GM18907 (cell line): ENCODE measurements at regions not wholly inside any gene's neighbourhood (a gene's known extent, or its start where the extent isn't known, plus 50 kb on each side); places are given as distances from the start of the nearest gene placed in this dataset.

ENCODE experiments used
- ATAC-seq: cut with Tn5 transposase; IDR thresholded peaks from one replicate; pipeline ENCODE4 v1.9.1; 2021; ENCODE audit warnings: mild to moderate bottlenecking, moderate library complexity; ENCODE audit not compliant: unreplicated experiment

DNA sequence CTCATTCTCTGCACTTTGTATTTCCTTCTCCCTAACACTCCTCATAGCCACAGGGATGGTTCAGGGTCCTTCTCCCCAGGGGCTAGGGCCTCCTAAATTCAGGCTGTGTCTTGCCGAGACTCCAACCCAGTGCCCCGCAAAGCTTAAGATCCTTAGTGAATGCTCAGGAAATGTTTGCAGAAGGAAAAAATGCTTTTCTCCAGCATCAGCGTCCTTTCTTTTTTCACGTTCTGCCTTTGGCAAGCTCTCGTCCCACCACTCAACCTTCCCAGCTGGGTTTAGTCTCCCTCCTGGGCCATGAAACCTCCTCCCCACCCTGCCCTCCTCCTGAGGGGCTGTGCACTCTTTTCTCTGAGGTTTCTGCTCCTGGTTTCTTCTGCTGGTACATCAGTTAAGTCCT lies 503.8 kb upstream of the B3GAT1 start:
- ATAC-seq, result no peak

DNA sequence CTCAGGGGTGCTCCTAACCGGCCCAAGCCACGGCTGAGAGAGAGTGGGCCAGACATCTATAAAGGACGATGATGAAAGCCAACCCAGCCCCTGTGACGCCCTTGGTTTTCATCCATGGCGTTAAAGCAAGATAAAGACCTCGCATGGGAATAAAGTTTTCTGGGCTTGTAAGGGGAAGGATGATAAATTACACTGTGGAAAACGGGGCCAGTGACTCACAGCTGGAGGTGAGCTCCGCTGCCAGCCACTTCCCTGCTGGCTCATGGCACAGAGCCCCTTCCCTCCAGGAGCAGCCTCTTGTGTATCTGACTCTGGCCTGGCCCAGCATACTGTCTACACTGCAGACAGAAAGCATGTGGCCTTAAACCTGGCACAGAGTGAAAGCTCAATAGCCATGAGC lies 503.2 kb upstream of the B3GAT1 start:
- no peak for ATAC-seq

DNA sequence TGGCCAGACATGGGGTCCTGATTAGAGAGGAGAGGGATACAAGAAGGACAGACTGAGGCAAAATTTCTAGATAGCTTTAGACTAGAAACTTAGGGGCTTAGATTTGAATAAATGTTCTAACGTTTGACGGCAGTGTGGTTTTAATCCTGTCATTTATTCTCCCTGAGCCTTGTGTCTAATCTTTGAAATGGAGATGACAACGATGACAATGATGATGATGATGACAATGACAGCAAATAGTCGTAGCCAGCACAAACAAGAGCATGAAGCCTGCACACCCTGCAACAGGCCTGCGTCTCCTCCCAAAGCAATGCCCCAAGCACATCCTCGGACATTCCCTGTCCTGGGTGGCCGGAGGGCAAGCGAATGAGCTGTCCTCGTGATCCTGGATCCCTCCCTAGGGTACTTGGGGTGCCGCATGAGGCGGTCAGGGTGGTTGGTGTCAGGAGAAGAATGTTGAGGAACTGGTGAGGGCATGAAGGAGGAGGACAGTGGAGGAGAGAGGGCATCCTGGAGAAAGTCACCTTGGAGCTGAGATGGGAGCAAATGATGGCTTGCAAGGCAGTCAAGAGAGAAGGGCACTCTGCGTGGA lies 502.1 kb upstream of the B3GAT1 start:
- ATAC-seq, result no peak

DNA sequence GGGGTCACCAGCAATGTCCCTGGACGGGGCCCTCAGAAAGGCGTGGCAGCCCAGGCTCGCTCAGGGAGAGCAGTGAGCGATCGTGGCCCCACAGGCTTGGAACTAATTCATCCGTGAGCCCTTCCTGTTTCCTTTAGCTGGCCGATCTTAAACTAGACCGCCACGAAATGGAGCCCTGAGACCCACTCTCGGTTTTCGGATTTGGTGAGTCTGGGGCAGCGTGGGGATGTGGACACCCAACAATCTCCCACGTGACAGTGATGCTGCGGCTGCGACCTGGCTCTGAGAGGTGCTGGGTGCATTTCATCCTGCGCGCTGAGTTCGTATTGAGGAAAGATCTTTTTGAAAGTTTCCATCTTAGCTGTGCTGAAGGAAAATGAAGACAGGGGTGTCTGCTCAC lies 501.3 kb upstream of the B3GAT1 start:
- ATAC-seq, result no peak

DNA sequence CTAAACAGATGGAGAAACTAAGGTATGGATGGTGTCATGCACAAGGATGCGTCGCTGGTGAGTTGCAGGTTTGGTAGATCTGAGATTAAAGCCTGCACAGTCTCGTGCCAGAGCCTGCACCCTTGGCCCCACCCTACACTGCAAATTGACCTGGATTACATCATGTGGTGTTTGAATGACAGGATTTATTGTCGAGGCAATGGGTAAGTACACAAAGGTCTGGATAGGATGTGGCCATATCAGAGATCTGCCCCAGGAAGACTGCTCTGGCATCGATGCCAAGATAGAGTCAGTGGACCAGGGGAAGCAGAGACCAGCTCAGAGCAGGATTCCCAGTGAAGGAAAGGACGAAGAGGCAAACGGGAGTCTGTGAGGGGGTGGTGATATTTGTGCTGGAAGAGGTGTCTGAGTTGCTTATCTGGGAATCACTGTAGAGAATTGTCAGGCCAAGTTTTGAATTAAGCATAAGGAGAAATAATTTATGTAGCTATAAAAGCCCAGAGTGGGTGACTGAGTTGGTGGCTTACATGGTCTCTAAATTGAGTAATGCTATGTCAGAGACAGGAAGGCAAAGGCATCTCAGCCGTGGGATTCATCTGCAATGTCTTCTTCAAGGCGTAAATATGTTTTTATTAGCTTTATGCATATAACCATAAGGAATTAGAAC lies 499.6 kb upstream of the B3GAT1 start:
- no peak for ATAC-seq

DNA sequence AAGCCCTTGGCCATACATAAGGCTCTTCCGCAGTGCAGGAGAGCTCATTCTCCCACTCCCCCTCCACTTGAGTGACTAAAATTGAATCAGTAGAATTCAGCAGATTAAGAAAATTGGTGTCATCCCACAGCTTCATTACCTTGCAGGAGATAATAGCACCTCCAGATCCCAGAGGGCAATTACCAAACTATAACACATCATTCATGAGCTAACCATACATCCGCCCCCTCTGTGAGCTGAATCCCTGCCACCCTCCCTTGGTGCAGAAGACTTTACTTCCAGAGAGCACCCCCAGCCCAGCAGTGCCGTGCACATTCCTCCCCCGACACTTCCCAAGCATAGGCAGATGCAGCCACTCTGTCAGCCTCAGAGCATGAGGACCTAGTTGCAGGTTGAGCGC lies 496.5 kb upstream of the B3GAT1 start:
- no peak for ATAC-seq

DNA sequence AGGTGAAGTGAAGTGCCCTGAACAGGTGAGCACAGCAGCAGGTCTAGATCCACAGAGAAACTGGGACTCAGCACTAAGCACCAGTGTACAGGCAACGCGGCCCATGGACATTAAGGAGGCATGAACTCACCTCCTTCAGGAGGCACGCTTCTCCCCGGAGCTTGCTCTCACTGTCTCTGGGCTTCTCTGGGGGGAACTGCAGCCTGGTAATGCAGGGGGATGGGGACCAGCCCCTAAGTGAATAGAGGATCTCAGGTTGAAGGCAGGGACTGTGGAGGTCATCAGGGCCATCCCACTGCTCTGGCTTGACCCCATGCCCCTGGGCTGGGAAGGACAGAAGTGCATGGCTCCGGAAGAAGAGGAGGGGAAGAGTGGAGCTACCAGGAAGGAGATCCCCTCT lies 495.6 kb upstream of the B3GAT1 start:
- no peak for ATAC-seq

DNA sequence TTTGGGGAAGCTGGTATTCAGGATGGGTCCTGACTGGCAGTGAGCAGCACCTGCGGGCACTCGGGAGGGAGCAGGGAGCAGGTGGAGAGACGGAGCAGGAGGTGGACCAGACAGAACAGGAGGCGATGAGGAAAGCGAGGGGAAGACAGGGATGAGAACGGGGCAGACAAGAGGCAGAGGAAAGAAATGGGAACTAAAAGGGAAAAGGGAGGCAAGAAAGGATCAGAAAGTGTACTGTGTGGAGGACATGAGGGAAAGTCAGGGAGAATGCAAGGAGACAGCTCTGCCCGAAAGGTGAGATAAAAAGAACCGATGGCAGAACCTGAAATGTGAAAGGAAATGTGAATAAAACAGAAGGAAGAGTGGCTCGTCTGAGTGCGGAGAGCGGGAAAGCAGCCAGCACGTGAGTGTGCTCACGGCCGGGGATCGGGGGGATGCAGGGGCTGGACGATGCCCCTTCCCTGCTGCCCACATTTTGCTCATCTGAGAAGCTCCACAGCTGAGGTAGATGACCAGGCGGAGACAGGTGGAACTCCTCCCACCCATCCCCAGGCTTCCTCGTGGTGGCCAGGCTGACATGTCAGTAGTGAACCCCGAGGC lies 494.4 kb upstream of the B3GAT1 start:
- ATAC-seq, result no peak

DNA sequence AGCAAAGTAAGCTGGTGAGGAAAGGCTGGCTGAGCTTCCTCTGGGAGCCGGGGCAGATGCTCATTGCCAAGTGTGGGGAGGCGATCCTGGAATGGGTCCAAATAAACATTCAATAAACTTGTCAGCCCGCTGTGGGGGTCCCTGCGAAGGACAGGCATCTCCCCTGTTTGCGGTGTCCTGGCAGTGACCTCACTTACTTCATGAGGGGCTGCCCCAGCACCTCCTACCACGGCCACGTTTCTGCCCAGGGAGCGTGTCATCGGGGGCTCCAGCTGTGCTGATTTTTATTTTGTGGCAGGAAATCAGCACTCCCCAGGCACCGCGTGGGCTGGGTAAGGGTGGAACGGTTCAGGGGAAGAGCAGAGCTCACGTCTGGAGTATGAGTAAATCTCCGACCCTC lies 493.9 kb upstream of the B3GAT1 start:
- no peak for ATAC-seq

DNA sequence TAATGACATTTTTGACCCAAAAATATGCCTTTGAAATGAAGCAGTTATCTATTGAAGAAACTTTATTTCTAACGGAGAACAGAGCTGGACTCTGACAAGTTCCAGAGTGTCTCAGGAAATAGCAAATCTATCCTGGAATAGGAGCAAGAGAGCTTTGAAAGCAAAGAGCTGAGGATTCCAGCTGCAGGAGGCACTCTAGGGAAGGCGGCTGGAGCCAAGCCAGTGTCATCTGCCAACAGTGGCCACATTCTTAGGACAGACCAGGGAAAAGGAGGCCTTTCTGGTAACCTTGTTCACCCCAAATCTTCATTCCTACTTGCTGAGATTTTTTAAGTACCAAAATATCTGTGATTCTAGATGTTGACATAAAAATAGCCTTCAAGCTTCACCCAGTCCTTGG lies 493.5 kb upstream of the B3GAT1 start:
- ATAC-seq, result no peak

DNA sequence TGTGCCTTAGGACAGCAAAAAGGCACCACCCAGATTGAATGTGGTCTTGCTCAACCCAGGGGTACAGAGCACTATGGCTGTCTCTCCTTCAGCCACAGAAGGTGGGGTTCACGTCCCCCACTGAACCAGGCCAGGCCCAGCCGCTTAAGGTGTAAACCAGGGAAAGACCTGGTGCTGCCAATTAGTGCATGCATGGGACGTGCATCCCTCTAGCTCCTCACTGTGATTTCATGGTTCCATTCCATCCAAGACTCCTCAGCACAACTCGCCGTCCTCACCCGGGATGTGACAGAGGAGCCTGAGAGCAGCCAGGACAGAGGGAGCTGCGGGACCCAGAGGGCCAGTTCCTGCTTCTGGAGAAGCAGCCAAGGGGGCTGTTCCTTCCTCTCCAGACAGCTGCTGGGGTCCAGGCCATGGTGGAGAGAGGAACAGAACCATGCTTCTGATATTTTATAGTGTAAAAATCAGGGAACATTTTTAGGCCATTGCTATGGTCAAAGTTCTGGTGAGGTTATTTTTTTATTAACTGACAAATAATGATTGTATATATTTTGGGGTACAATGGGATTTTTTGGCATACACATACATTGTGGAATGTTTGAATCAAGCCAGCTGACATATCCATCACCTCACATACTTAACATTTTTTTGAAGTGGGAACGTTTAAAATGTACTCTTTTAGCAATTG lies 492.2 kb upstream of the B3GAT1 start:
- ATAC-seq, result no peak

DNA sequence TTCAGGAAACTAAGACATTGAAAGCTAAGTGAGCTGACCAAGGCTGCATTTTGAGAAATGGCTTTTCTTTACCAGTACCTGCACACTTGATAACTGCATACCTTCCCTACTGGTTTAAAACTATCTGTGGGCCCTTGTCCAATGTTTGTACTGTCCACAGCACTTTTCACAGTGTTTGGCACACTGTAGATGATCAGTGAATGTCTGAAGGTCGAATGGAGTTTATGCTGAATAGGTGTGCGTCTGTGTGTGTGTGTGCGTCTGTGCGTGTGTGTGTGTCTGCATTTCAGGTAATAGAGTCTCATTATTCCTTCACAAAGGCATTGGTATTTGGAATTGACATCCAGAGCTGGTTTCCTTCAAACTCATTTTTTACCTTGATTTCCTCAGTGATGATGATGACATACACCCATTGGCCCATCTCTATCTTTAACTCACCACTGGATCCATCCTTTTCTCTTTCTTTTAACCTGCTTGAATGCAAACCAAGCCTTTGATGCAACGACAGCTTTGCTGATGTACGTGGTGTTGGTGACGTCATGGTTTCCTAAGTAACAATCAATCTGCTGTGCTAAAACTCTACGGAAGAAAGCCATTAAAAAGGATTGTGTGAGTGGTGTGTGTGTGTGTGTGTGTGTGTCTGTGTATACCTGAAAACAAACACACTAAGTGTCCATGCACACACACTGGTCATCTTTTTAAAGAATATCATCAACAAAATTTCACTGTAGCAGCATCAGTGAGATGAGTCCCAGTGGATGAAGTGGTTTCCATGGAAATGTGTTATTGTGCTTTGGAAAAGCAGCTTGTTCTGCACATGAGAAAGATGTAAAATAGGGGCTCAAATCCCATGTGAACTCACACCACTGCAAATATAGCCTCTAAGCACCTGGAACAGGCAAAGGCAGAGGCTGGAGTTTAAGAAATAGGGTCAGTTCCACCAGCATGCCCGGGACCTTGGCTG lies 490.2 kb upstream of the B3GAT1 start:
- ATAC-seq, result no peak

DNA sequence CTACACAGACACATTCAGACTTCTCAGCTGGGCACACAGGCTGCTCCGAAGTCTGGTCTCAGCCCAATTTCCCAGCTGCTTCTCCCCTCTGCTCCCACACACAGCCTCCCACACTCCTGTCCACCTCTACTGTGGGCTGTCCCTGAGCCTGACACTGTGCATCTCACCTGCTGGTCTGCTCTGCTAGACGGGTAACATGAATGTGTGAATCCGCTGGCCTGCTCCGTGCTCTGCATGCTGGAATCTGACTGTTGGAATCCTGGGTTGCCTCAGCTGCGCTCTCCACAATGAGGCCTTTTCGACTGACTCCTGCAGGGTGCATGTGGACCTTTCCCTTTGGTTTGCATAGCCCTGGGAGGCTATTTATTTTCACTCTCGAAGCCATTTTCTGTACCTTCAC lies 489.5 kb upstream of the B3GAT1 start:
- no peak for ATAC-seq

DNA sequence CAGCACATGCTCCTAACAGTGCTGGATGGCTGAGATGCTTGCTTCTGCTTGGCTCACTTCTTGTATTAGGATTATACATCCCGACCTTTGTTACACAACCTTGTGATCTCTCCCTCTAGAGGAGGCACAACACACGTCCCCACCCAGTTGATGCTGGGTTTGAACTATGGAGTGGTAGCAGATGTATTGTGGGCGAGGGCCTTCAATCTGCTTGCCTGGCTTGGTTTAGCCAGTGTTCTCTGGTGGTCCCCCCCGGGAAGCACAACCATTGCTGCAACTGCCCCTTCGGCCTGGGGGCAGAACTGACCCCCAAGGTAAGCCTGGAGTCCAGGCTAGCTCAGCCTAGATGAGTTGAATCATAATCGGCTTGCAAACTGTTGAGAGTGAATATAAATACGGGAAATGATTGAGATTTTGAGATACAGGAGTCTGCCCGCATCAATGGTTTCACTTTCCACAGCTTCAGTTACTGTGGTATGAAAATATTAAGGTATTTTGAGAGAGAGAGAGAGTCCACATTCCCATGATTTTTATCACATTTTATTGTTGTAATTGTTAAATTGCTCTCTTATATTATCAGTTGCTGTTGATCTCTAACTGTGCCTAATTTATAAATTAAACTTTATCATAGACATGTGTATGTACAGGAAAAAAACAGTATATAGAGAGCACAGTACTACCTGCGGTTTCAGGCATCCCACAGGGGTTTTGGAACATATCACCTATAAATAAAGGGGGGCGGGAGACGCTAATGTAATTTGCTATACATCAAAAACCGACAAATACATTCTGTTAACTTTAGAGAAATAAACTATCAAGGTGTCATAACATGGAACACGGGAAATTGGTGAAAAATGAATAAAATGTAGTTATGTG lies 482.0 kb upstream of the B3GAT1 start:
- ATAC-seq, result no peak

DNA sequence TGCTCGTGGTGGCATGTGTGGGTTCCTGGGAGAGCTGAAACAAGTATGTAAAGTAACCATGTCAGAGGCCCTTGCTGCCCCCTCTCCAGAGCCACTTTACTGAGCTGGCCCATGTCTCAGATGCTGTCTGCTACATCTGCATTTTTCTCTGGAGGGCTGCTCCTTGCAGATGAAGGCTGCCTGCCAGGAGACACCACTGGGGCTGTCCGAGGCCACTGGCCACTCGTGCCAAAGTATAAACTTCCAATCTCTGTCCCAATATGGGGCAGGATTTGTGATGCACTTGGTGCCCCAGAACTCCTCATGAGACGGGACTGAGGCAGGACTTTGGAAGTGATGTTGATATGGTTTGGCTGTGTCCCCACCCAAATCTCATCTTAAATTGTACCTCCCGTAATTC lies 478.4 kb upstream of the B3GAT1 start:
- ATAC-seq, result no peak

DNA sequence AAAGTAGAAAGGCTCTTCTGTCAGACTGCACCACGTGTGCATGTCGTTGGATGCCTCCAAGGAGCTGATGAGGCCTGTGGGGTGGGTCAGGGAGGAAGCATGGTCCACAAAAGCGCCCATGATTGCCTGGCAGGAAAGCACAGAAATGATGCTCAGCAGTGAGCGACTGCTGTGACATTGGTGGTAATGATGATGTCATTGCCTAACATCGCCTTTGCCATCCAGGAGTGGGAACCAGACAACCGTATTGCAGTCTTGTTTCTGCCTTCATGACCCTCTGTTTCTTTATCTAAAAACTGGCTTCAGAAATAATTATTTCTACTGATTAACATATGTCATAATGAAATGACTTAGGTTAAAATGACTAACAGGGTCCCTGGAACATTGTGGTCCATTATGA lies 477.8 kb upstream of the B3GAT1 start:
- no peak for ATAC-seq

DNA sequence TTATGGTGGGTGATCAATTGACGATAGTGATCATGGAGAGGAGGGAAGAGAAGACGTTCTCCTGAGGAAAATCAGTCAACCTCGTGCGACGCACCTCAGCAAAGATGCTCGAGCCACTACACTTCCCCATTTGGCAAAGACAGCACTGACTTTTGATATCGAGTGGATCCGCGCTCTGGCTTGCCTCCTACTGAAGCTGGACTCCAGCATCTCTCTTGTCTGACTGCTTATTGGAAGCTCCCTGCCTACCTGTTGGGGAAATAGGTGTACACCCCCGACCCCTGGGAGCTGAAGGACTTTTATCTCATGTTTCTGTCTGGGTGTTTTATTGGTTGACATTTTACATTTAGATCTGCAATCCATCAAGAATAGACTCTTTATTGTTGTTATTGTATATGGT lies 476.8 kb upstream of the B3GAT1 start:
- no peak for ATAC-seq

DNA sequence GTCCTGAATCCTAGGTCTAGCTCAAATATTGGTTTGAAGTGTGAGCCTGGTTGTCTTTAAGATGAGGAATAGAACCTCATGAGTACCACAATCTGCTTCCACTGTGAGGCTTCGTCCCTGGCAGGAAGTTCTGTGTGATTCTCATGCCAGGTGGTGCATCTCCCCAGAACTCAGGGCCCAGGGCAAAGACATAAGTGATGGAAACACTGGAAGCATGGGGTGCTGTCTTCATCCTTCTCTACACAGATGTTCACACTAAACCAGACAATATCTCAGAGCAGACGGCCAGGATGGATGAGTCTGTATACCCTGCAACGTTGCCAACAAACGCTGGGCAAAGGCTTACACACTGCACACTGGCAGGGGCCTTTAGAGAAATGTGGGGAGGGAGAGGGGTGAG lies 475.9 kb upstream of the B3GAT1 start:
- ATAC-seq, result no peak

DNA sequence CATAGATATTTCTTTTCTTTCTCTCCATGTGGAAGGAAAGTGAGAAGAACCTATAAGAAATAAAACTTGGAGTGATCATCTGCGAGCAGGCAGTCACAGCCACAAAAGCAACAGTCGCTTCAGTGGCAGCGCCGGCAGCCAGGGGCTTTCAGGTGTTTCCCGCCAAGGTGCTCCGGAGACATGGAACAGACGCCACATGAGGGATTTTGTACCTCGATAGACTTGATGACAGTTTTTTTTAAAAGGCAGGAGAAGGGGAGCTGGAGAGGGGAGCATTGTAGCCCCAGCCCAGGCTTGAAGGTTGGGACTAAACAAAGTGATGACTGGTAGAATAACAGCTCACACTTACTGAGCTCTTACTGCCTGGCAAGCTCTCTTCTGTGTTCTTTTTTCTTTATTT lies 471.4 kb upstream of the B3GAT1 start:
- no peak for ATAC-seq

DNA sequence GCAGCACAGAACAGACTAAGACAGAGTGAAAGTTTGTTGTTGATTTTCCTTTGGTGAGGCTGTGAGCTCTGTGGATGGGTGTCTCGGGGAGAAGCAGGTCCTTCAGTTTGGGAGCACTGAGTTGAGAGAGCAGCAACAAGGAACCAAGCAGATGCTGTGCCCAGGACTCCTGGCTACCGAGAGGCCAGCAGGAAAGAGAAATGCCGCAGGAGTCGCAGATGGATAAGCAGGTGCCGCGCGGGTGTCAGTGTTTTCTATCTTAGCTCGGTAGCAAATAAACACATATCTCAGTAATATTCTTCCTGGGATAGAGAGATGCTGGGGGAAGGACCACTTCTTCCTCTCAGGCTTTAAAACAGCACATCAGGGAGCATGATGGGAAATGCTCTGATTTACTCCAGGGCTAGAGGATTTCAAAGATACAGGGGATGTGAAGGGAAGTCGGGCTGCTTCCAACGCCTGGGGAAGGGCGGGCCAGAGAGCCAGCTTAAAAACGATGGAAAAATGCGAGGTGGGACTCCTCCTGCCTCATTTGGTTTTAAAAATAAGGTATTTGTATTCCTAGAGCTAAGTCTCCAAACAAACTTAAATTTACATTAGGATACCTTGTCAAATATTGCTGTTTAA lies 470.7 kb upstream of the B3GAT1 start:
- ATAC-seq, result no peak
